ENCODE measurements at regions not wholly inside any gene's neighbourhood (a gene's known extent, or its start where the extent isn't known, plus 50 kb on each side); places are given as distances from the start of the nearest gene placed in this dataset.

GRCh38 chr2:62307469-62308389 lies 111.8 kb downstream of the B3GNT2 start:
- Histone ChIP-seq H3K4me3 (ENCODE audit: low read length) (no peak overlapping the region), H3K4me2 (ENCODE audit: low read length) (no peak overlapping the region), H3K36me3 (ENCODE audit: insufficient read depth, low read length) (no peaks in the 10 kb centered on the region), H3K27me3 (ENCODE audit: control insufficient read depth, insufficient read depth, low read length) (peaks cover 7% of the 10 kb centered on the region), H3K9me3 (replicated peaks; ENCODE audit: low read length) (no peaks in the 10 kb centered on the region), H3K9ac (ENCODE audit: low read depth, low read length) (no peak overlapping the region), H3K4me1 (ENCODE audit: control insufficient read depth, insufficient read depth, low read length) (no peaks in the 10 kb centered on the region)

GRCh38 chr2:62306751-62307468 lies 111.0 kb downstream of the B3GNT2 start:
- no peaks in the 10 kb centered on the region for H3K9me3 ChIP-seq (replicated peaks; ENCODE audit: low read length)
- no peak overlapping the region for H3K4me3 ChIP-seq (ENCODE audit: low read length)
- no peak overlapping the region for H3K4me2 ChIP-seq (ENCODE audit: low read length)
- no peak overlapping the region for H3K9ac ChIP-seq (ENCODE audit: low read depth, low read length)
- H3K27me3 ChIP-seq (ENCODE audit: control insufficient read depth, insufficient read depth, low read length): peaks cover 7% of the 10 kb centered on the region
- H3K36me3 ChIP-seq (ENCODE audit: insufficient read depth, low read length): no peaks in the 10 kb centered on the region
- no peaks in the 10 kb centered on the region for H3K4me1 ChIP-seq (ENCODE audit: control insufficient read depth, insufficient read depth, low read length)

DNA sequence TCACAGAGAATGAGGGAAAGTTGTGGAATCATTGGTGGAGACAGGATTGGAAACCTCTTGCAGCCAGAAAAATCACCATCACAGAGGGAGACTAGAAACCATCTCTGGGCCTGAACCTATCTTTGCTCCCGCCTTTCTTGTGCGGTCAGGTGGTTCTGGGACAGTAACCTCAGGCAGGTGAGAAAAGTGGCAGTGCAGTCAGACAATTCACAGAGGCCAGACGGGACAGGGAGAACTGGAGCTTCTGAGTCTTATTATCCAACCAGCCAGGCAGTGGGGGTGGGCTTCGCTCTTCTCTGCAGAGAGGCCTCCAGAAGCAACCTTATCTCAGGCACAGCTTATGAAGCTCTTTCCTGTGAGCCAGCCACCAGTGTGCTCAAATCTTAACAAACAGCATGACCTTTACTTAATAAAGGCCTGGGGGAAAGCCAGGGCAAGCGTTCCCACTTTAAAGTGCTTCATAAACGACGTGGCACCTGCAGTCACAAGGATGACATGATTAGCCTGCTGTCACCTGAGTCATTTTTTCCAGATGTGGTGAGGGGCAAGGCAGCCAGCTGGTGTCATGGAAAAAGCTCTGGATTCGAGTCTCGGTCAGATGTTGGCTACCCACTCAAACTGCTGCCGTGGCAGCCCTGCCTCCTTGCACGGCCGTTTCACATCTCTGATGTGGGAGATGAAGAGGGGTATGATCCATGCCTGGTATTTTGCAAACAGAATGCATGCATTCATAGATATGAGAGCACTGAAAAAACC lies 109.7 kb downstream of the B3GNT2 start:
- Histone ChIP-seq H3K4me3 (ENCODE audit: low read length) (no peak overlapping the region), H3K4me2 (ENCODE audit: low read length) (no peak overlapping the region), H3K36me3 (ENCODE audit: insufficient read depth, low read length) (no peaks in the 10 kb centered on the region), H3K9ac (ENCODE audit: low read depth, low read length) (no peak overlapping the region), H3K9me3 (replicated peaks; ENCODE audit: low read length) (no peaks in the 10 kb centered on the region), H3K4me1 (ENCODE audit: control insufficient read depth, insufficient read depth, low read length) (no peaks in the 10 kb centered on the region), H3K27me3 (ENCODE audit: control insufficient read depth, insufficient read depth, low read length) (peaks cover 4% of the 10 kb centered on the region)

- Histone ChIP-seq H3K4me3 (ENCODE audit: low read length) (no peak overlapping the region), H3K4me1 (ENCODE audit: control insufficient read depth, insufficient read depth, low read length) (no peaks in the 10 kb centered on the region), H3K4me2 (ENCODE audit: low read length) (no peak overlapping the region), H3K27me3 (ENCODE audit: control insufficient read depth, insufficient read depth, low read length) (peaks cover 4% of the 10 kb centered on the region), H3K36me3 (ENCODE audit: insufficient read depth, low read length) (no peaks in the 10 kb centered on the region), H3K9me3 (replicated peaks; ENCODE audit: low read length) (no peaks in the 10 kb centered on the region), H3K9ac (ENCODE audit: low read depth, low read length) (no peak overlapping the region)
Observed at GRCh38 chr2:62304429-62305417, 108.8 kb downstream of the B3GNT2 start.

GRCh38 chr2:62303788-62304187 lies 107.9 kb downstream of the B3GNT2 start:
- Histone ChIP-seq H3K4me3 (ENCODE audit: low read length) (no peak overlapping the region), H3K9me3 (replicated peaks; ENCODE audit: low read length) (no peaks in the 10 kb centered on the region), H3K4me2 (ENCODE audit: low read length) (no peak overlapping the region), H3K36me3 (ENCODE audit: insufficient read depth, low read length) (no peaks in the 10 kb centered on the region), H3K4me1 (ENCODE audit: control insufficient read depth, insufficient read depth, low read length) (no peaks in the 10 kb centered on the region), H3K27me3 (ENCODE audit: control insufficient read depth, insufficient read depth, low read length) (peaks cover 4% of the 10 kb centered on the region), H3K9ac (ENCODE audit: low read depth, low read length) (no peak overlapping the region)

DNA sequence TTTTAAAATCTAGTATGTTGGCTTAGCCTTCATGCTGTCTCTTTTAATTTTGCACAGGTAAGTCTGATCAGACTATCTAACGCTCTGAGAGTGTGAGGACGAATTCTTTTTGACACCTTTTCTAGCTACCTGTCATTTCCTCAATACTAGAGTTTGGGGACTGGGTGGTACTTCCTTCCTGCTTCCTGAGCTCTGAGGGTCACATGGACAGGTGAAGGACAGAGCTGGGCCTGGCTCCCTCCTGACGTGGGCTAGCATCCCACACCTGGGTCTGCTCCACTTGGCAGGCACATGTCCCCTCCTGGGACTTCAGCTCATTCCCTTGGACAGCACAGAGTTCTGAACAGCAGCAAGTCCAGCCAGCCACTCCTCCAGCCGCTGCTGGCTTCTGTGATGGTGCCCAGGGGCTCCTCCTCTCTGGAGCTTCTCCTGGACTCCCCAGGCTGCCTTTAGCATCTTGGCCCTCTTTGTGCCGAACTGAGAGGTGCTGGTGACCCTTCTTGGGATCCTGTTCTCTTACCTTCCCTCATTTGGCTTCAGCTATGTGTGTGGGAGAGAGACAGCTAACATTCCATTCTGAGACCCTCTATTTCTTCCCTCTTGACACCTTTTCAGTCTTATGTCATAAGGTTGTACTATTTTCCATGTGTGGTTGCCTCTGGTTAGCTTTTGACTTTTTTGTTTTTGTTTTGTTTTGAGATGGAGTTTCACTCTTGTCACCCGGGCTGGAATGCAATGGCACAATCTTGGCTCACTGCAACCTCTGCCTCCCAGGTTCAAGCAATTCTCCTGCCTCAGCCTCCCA lies 106.9 kb downstream of the B3GNT2 start:
- Histone ChIP-seq H3K4me2 (ENCODE audit: low read length) (no peak overlapping the region), H3K4me1 (ENCODE audit: control insufficient read depth, insufficient read depth, low read length) (no peaks in the 10 kb centered on the region), H3K27me3 (ENCODE audit: control insufficient read depth, insufficient read depth, low read length) (peaks cover 4% of the 10 kb centered on the region), H3K4me3 (ENCODE audit: low read length) (no peak overlapping the region), H3K9ac (ENCODE audit: low read depth, low read length) (no peak overlapping the region), H3K36me3 (ENCODE audit: insufficient read depth, low read length) (no peaks in the 10 kb centered on the region), H3K9me3 (replicated peaks; ENCODE audit: low read length) (no peaks in the 10 kb centered on the region)

GRCh38 chr2:62300925-62301324 lies 105.0 kb downstream of the B3GNT2 start:
- Histone ChIP-seq H3K4me1 (ENCODE audit: control insufficient read depth, insufficient read depth, low read length) (no peaks in the 10 kb centered on the region), H3K9ac (ENCODE audit: low read depth, low read length) (no peak overlapping the region), H3K4me3 (ENCODE audit: low read length) (no peak overlapping the region), H3K27me3 (ENCODE audit: control insufficient read depth, insufficient read depth, low read length) (peaks cover 6% of the 10 kb centered on the region), H3K4me2 (ENCODE audit: low read length) (no peak overlapping the region), H3K36me3 (ENCODE audit: insufficient read depth, low read length) (no peaks in the 10 kb centered on the region), H3K9me3 (replicated peaks; ENCODE audit: low read length) (no peaks in the 10 kb centered on the region)

GRCh38 chr2:62297624-62298010 lies 101.7 kb downstream of the B3GNT2 start:
- no peak overlapping the region for H3K4me2 ChIP-seq (ENCODE audit: low read length)
- no peaks in the 10 kb centered on the region for H3K9me3 ChIP-seq (replicated peaks; ENCODE audit: low read length)
- no peaks in the 10 kb centered on the region for H3K36me3 ChIP-seq (ENCODE audit: insufficient read depth, low read length)
- peaks cover 6% of the 10 kb centered on the region for H3K4me1 ChIP-seq (ENCODE audit: control insufficient read depth, insufficient read depth, low read length)
- no peak overlapping the region for H3K9ac ChIP-seq (ENCODE audit: low read depth, low read length)
- H3K4me3 ChIP-seq (ENCODE audit: low read length): no peak overlapping the region
- peaks cover 4% of the 10 kb centered on the region for H3K27me3 ChIP-seq (ENCODE audit: control insufficient read depth, insufficient read depth, low read length)

DNA sequence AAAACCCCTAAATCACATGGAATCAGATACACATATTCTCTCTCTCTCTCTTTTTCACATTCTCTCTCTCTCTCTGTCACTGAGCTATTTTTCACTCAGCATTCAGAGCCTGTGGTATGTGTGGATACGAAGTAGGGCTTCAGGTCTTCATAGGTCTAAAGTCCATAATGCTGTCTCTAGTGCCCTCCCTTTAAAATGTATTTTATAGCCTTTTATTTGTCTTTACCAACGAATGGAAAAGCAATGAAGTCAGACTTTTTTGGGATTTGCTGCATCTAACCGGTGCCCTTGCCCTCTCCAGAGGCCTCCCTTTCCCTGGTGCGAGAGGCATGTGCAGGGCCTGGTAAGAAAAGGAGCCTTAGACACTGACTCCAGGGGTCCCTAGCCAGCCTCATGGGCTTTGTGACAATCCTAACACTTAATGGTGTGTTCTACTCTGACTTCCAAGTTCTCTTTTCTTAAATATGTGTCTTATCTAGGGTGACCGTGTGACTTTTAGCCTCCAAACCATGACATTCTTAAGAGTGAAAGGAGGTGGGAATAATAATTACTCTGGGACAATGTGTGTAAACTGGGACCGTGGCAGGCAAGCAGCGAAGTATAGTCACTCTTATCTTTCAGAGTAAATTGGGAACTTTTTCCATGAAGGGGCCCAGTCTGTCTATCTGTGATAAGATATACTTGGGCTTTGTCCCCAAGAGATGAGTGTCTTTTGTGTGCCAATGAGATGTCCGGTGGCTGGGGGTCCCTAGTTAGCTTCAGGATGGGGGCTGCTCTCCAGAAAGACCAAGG lies 101.1 kb downstream of the B3GNT2 start:
- H3K9me3 ChIP-seq (replicated peaks; ENCODE audit: low read length): no peaks in the 10 kb centered on the region
- no peak overlapping the region for H3K9ac ChIP-seq (ENCODE audit: low read depth, low read length)
- no peaks in the 10 kb centered on the region for H3K36me3 ChIP-seq (ENCODE audit: insufficient read depth, low read length)
- H3K4me2 ChIP-seq (ENCODE audit: low read length): no peak overlapping the region
- H3K27me3 ChIP-seq (ENCODE audit: control insufficient read depth, insufficient read depth, low read length): peaks cover 4% of the 10 kb centered on the region
- H3K4me1 ChIP-seq (ENCODE audit: control insufficient read depth, insufficient read depth, low read length): peaks cover 6% of the 10 kb centered on the region
- no peak overlapping the region for H3K4me3 ChIP-seq (ENCODE audit: low read length)

Measured in skeletal muscle satellite cell (primary cell).